ENCODE measurements at regions not wholly inside any gene's neighbourhood (a gene's known extent, or its start where the extent isn't known, plus 50 kb on each side); places are given as distances from the start of the nearest gene placed in this dataset.

- TF ChIP-seq MAX (IDR thresholded peaks at IDR 0.05) (no peak), POLR2AphosphoS5 (IDR thresholded peaks at IDR 0.05; ENCODE audit: low read depth, low read length) (no peak), CTCF (IDR thresholded peaks at IDR 0.05 in 2 of 3, conservative IDR thresholded peaks at IDR 0.05 in 1 of 3; ENCODE audit: borderline replicate concordance in 1 of 3, insufficient read depth in 1 of 3, low read depth in 2 of 3, low read length in 2 of 3) (no peak)
Measured at GRCh38 chr6:115456848-115457247, 603.8 kb downstream of the FRK start.
